ENCODE measurements at regions not wholly inside any gene's neighbourhood (a gene's known extent, or its start where the extent isn't known, plus 50 kb on each side); places are given as distances from the start of the nearest gene placed in this dataset.
"Not testable (repeated sequence)": the region's sequence is repeated elsewhere in the genome, so short reads cannot be mapped to it uniquely, and the experiment has no call there.

- DNase-seq (ENCODE audit: low read depth) = no peak
These were observed 58.5 kb downstream of the TEX13C start for GRCh38 chrX:125378205-125378604.

DNA sequence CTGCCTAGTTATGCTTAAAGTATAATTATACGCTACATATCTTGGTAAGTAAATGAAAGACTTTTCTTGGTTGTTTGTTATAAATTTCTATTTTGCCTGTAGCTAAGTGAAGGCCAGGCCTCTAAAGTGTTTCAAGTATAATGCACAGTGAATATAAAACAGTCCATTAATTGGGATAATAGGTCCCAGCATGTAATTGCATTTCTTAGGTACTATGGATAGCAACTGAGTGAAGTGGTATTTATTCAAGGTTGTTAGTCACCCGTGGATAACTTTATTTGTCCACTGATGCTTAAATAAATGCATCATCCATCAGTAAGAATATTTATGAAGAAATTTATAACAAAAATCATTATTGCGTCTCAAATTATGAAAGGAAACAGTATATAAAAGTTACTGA, 59.1 kb downstream of the TEX13C start:
- DNase-seq (ENCODE audit: low read depth) = no peak

DNA sequence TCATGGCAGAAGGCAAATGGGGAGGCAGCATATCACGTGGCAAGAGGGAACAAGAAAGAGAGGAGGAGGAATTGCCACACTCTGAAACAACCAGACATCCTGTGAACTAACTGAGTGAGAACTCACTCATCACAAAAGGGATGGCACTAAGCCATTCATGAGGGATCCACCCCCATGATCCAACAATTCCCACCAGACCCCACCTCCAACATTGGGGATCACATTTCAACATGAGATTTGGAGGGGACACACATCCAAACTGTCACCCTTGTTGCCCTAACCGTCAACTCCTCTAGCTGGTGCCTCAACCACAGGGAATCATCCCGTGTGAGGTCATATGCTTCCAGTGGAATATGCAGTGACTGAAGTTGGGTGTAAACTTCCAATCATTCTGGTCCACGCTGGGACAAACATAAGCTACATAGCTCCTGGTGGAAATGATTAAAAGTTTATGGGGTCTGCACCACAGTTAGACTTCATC, 62.5 kb downstream of the TEX13C start:
- DNase-seq (ENCODE audit: low read depth) = no peak

DNA sequence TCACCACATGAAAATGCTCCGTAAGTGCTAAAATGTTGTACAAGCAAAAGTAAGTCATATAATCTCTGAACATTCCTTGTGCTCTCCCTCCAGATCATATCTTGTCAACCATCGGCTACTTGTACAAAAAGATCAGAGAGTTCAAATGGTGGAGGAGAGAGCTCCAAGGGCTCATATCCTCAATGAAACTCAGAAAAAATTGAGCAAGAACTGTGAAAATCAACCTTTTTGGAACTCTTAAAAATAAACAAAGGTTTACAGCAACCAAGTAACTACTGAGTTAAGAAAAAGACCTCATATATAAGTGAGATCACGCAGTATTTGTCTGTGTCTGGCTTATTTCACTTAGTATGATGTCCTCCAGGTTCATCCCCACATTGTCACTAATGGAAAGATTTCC, 63.2 kb downstream of the TEX13C start:
- DNase-seq (ENCODE audit: low read depth) = no peak

GRCh38 chrX:125384867-125385266, 65.2 kb downstream of the TEX13C start:
- DNase-seq (ENCODE audit: low read depth) = no peak

DNA sequence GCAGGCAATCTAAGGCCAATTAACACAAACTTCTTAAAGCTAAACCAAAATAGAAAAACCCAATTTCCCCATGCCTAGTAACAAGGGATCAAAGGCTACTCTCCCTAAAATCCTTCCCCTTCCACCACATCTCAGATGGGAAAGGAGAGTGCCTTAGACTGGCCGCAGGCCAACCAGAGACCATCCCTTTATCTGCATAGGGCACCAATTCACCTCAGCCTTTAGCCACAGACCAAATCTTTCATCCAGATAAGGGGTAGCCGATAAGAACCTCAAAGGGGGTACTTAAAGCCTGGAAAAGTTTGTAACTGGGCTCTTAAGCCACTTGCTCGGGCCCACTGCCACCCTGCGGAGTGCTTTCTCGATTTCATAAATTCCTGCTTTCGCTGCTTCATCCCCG, 68.3 kb downstream of the TEX13C start:
- no peak for DNase-seq (ENCODE audit: low read depth)

- no peak for DNase-seq (ENCODE audit: low read depth)
These were observed 74.8 kb downstream of the TEX13C start for GRCh38 chrX:125394449-125394848.

- no peak for DNase-seq (ENCODE audit: low read depth)
These were observed 76.0 kb downstream of the TEX13C start for GRCh38 chrX:125395626-125396025.

GRCh38 chrX:125398959-125399440, 79.3 kb downstream of the TEX13C start:
- no peak for DNase-seq (ENCODE audit: low read depth)

DNA sequence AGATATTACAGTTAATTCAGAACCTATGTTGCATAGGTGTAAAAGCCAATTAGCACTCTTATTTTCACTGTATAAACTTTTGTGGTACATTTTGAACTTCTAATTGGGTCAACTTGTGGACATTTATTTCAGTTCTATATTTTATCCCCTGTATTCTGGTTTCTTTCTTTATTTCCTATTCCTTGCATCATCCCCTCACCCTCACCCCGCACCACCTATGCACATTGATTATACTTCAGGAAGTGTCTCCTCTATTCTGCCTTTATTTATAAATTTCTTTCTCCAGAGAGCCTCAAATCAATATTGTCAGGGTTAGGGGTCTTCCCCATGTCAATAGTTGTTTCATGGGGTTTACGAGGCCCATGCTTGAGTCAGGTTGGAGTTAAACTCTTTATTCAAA, 83.1 kb downstream of the TEX13C start:
- no peak for DNase-seq (ENCODE audit: low read depth)

- no peak for DNase-seq (ENCODE audit: low read depth)
These were observed 85.0 kb downstream of the TEX13C start for GRCh38 chrX:125404667-125405160.

DNA sequence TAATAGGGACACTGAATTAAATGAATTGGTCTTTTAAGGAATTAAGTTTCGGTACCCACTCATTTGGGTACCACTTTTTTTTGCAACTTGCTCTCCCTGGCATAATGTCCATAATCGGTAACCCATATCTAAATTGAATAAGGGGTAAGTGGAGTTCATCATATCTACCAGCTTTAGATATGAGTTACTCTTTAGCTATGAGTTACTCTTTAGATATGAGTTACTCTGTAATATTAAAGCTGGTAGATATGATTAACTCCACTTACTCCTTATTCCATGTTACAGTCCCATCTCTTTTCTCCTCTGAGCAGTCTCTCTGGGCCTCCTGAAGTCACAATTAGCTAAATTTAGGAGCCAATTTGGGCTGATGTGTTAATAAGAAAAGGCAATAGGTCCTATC, 85.7 kb downstream of the TEX13C start:
- no peak for DNase-seq (ENCODE audit: low read depth)

DNA sequence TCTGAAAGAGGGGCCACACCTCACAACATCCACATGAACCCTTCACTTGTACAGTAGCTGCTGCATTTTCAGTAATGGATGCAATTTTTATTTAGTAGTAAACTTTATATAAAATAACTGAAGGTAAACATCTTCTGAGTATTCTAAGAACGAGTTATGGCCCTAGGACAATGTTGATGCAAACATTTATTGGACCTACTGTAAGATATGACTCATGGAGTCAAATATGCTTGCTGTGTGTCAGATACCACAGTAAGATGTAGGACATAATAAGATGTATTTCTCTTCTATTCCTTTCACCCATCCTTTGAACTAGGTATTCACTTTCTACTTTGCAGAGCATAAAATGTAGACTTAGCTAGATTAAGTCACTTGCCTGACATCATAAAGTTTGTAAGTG, 87.6 kb downstream of the TEX13C start:
- DNase-seq (ENCODE audit: low read depth) = no peak

- DNase-seq (ENCODE audit: low read depth) = no peak
These were observed 101.1 kb downstream of the TEX13C start for GRCh38 chrX:125420809-125421208.

DNA sequence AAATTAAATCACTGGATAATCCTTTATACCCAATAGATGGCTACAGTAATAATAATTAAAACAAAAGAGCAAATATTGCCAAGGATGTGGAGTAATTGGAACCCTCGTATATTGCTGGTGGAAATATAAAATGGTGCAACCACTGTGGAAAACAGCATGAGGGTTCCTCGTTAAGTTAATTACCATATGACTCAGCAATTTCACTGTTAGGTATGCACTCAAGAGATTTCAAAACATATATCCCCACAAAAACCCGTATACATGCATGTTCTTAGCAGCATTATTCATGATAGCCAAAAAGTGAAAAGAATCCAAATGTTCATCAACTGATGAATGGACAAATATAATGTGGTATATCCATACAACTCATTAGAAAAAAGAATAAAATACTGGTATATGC, 103.3 kb downstream of the TEX13C start:
- DNase-seq (ENCODE audit: low read depth) = no peak

DNA sequence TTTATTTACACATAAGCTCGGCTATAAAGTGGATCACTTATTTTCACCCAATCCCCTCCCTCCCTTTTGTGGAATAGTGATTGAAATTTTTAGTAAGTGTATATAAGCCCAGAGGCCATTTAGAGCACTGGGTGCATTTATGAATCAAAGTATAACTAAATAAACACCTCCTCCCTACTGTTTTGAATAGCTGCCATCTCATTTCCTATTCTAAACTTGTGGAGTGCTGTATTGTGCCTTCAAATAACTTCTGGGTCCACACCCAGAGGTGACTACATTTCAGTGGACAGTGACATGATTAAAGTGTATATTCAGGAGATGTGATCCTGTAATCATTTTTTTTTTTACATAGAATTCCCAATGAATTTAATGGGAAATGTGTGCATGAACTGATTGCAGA, 104.9 kb downstream of the TEX13C start:
- DNase-seq (ENCODE audit: low read depth) = no peak

DNA sequence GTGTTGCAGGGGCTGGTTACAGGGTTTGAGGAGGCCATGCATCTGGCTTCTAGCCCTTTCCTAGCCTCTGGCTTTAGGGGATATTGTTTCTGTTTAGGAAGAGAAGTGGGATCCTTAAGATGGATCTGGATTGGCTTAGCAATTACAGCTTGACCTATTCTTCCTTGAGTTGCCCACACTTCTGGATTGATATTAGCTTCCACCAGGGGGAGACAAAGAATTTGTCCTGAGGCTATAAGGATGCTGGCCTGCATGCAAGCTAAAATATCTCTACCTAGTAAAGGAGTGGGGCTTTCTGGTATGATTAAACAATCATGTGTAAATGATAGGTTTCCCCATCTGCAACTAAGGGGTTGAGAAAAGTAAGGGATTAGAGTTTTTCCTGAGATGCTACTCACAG, 117.2 kb downstream of the TEX13C start:
- DNase-seq (ENCODE audit: low read depth) = no peak

GRCh38 chrX:125439194-125439849, 119.7 kb downstream of the TEX13C start:
- no peak for DNase-seq (ENCODE audit: low read depth)

- no peak for DNase-seq (ENCODE audit: low read depth)
These were observed 125.0 kb downstream of the TEX13C start for GRCh38 chrX:125444659-125445058.

DNA sequence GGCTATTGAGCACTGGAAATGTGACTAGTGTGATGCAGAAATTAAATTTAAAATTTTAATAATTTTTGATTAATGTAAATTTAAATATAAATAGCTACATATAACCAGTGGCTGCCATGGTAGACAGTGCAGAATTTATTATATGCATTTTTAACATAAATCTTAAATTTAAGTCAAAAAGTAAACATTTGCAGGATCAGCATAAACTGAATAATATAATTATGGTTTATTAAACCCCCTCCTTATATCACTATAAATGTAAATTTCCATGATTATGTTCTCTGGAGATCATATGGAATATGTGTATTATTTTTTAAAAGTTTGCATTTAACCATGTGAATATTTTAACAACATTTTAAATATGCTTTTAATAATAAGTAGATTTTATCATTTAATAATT, 155.8 kb downstream of the TEX13C start:
- no peak for DNase-seq (ENCODE audit: low read depth)

DNA sequence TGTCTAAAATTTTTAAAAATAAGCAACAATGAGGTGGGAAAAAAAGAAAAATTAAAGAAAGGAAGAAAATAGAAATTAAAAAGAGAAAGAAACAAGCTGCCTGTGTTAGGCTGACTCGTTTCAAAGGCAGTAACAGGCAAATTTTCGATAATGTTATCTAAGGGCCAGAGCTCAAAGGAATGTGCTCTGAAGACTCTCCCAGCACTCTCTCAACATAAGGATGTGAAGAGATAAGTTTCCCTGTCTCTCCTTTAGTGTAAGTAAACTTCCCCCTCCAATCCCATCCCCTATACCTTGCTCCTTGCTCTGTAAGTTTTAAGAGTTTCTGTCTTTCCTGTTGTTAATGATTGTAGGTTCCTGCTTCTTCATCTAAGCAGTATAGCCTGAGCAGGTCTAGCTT, 172.8 kb downstream of the TEX13C start:
- DNase-seq (ENCODE audit: low read depth) = no peak

- not testable (repeated sequence) for DNase-seq (ENCODE audit: low read depth)
These were observed 173.3 kb downstream of the TEX13C start for GRCh38 chrX:125493004-125493403.

- DNase-seq (ENCODE audit: low read depth) = no peak
These were observed 178.0 kb downstream of the TEX13C start for GRCh38 chrX:125497667-125498066.

DNA sequence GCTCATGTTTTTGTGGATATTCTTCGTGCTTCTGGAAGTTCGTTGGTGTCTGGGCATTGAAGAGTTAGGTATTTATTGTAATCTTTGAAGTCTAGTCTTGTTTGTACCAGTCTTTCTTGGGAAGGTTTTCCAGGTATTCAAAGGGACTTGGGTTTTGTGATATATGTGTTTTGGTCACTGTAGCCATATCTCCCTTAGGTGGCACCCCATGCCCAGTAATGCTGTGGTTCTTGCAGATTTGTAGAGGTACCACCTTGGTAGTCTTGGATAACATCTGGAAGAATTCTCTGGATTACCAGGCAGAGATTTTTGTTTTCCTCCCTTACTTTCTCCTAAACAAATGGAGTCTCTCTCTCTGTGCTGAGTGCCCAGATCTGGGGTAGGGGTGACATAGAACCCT, 184.1 kb downstream of the TEX13C start:
- no peak for DNase-seq (ENCODE audit: low read depth)
